GM12878 (cell line): ENCODE measurements at regions not wholly inside any gene's neighbourhood (a gene's known extent, or its start where the extent isn't known, plus 50 kb on each side); places are given as distances from the start of the nearest gene placed in this dataset.

ENCODE experiments used
- ATAC-seq: fragments of 200-7000 bp; cut with Tn5 transposase; 3 replicates; pipeline ENCODE4 v1.9.1; 2020; ENCODE audit warnings: mild to moderate bottlenecking, moderate library complexity
- BruUV-seq: library from RNA; stranded (reverse); fragments of 400-500 nt; replicated peaks from 2 replicates; lab custom pipeline; 2021; lab: Mats Ljungman, UMichigan
- CTCF ChIA-PET: fragments of 300-600 bp; sonication (Branson Sonifier 250); formaldehyde crosslinking; extraction: SDS; loops from one replicate; lab custom pipeline; 2021; ENCODE audit warnings: inconsistent platforms; lab: Yijun Ruan, JAX
- POLR2A ChIA-PET: fragments of 350-600 bp; formaldehyde crosslinking; extraction: SDS; loops from one replicate; lab custom pipeline; 2021; ENCODE audit warnings: inconsistent platforms; lab: Charles Lee
- RAD21 ChIA-PET: fragments of 300-600 bp; sonication (Branson Sonifier 250); formaldehyde crosslinking; loops from one replicate; lab custom pipeline; 2023; ENCODE audit warnings: antibody characterized with exemption; ENCODE audit not compliant: unreplicated experiment; lab: Charles Lee
- SMC1A ChIA-PET: fragments of 300-600 bp; sonication (Branson Sonifier 250); formaldehyde crosslinking; loops from one replicate; lab custom pipeline; 2023; ENCODE audit not compliant: unreplicated experiment, uncharacterized antibody; lab: Charles Lee
- DNase-seq: peaks from one replicate; pipeline ENCODE4 v3.0.0-alpha.2; 2011; ENCODE audit warnings: low read depth, low spot score
- FAIRE-seq: peaks from 3 replicates; lab custom pipeline; 2011; peaks lifted over from hg19 to GRCh38; lab: Jason Lieb, UNC
- H2AFZ ChIP-seq: 2 replicates; pipeline ENCODE4 v1.6.0; 2011; ENCODE audit warnings: low read depth, low read length, control low read depth; ENCODE audit not compliant: control insufficient read depth
- H3K27ac ChIP-seq: 2 replicates; pipeline ENCODE4 v1.5.1; 2011; ENCODE audit warnings: control low read depth; ENCODE audit not compliant: control insufficient read depth, insufficient read depth
- H3K27me3 ChIP-seq, 2 experiments: replicated peaks in 1 of 2; 2 replicates each; pipeline versions ENCODE4 v1.6.0 to v1.6.1; 2011; ENCODE audit warnings: low read length in 1 of 2; ENCODE audit not compliant: control insufficient read depth in 2 of 2, insufficient read depth in 2 of 2
- H3K36me3 ChIP-seq, 2 experiments: 2 replicates each; pipeline ENCODE4 v1.5.1; 2011; ENCODE audit warnings: low read length in 1 of 2; ENCODE audit not compliant: control insufficient read depth in 2 of 2, insufficient read depth in 2 of 2
- H3K4me1 ChIP-seq: 2 replicates; pipeline ENCODE4 v1.6.1; 2011; ENCODE audit warnings: mild to moderate bottlenecking, low read length, moderate library complexity, mixed read lengths; ENCODE audit not compliant: control insufficient read depth, insufficient read depth
- H3K4me2 ChIP-seq: 2 replicates; pipeline ENCODE4 v1.6.0; 2011; ENCODE audit warnings: control low read depth; ENCODE audit not compliant: control insufficient read depth, insufficient read depth
- H3K4me3 ChIP-seq: fragments of 200-600 bp; sonication (generic); 2 replicates; pipeline ENCODE4 v1.5.1; 2016
- H3K79me2 ChIP-seq: 2 replicates; pipeline ENCODE4 v1.6.0; 2011; ENCODE audit warnings: low read length; ENCODE audit not compliant: control insufficient read depth, insufficient read depth
- H3K9ac ChIP-seq: 2 replicates; pipeline ENCODE4 v1.8.0; 2011; ENCODE audit warnings: low read length, control low read depth, mixed read lengths; ENCODE audit not compliant: control insufficient read depth, insufficient read depth
- H3K9me3 ChIP-seq: replicated peaks from 3 replicates; pipeline ENCODE4 v1.5.1; 2011; ENCODE audit warnings: mild to moderate bottlenecking, low read length; ENCODE audit not compliant: control insufficient read depth, insufficient read depth
- H4K20me1 ChIP-seq: 2 replicates; pipeline ENCODE4 v1.6.0; 2011; ENCODE audit not compliant: control insufficient read depth, insufficient read depth
- NR2C2 ChIP-seq: IDR thresholded peaks from 2 replicates; pipeline ENCODE4 v1.6.1; 2011; ENCODE audit warnings: borderline replicate concordance, low read depth; ENCODE audit not compliant: control insufficient read depth, insufficient read length
- PAX8 ChIP-seq: fragments of 450-650 bp; IDR thresholded peaks from 2 replicates; pipeline ENCODE4 v1.6.1; 2017; ENCODE audit warnings: mild to moderate bottlenecking, moderate library complexity
- RELB ChIP-seq: fragments of 450-650 bp; IDR thresholded peaks from 2 replicates; pipeline ENCODE4 v1.6.1; 2017; ENCODE audit warnings: low read depth, mild to moderate bottlenecking, moderate library complexity
- SIX5 ChIP-seq: IDR thresholded peaks from 2 replicates; pipeline ENCODE4 v1.6.1; 2011; ENCODE audit warnings: mild to moderate bottlenecking, low read depth, low read length, moderate library complexity; ENCODE audit not compliant: severe bottlenecking
- SMAD5 ChIP-seq: IDR thresholded peaks from 2 replicates; pipeline ENCODE4 v1.6.1; 2016; ENCODE audit warnings: antibody characterized with exemption, low read depth
- STAT3 ChIP-seq: IDR thresholded peaks from 2 replicates; pipeline ENCODE4 v1.6.1; 2011; ENCODE audit warnings: low read depth, low read length, improper control_type of control experiment
- WRNIP1 ChIP-seq: IDR thresholded peaks from 2 replicates; pipeline ENCODE4 v1.6.1; 2011; ENCODE audit warnings: low read depth, low read length, improper control_type of control experiment, borderline replicate concordance
- WGBS: methylation state at CpG from one replicate; pipeline ENCODE4 v1.1.6; 2016; ENCODE audit warnings: low lambda C conversion rate; ENCODE audit not compliant: insufficient replicate concordance, insufficient coverage; ENCODE audit errors: missing lambda C conversion rate; 5-methylcytosine and 5-hydroxymethylcytosine counted together
- in situ Hi-C: fragments of 300-500 bp; cut with MboI; formaldehyde crosslinking; loops from 9 replicates; pipeline ENCODE4 v1.14.3; 2018; ENCODE audit warnings: mixed read lengths
- intact Hi-C: fragments of 100-400 bp; cut with micrococcal nuclease; formaldehyde crosslinking; loops from one replicate; pipeline ENCODE4 v1.14.2; 2022; ENCODE audit not compliant: unreplicated experiment
- TF ChIP-seq, protein P1 (sequence below): IDR thresholded peaks from 2 replicates; pipeline ENCODE4 v1.6.1; 2011; ENCODE audit warnings: mild to moderate bottlenecking, low read depth, low read length, moderate library complexity; ENCODE audit not compliant: insufficient replicate concordance
- TF ChIP-seq, protein P2 (sequence below): IDR thresholded peaks from 2 replicates; pipeline ENCODE4 v1.6.1; 2012; ENCODE audit warnings: improper control_type of control experiment, low read depth, low read length; ENCODE audit not compliant: insufficient replicate concordance
- TF ChIP-seq, protein P3 (sequence below): fragments of 450-650 bp; conservative IDR thresholded peaks from 2 replicates; pipeline ENCODE4 v1.6.1; 2017; ENCODE audit warnings: mild to moderate bottlenecking, moderate library complexity

GRCh38 chr2:101624706-101625332 is 72.7 kb upstream of the MAP4K4 start:
- no peaks in the 10 kb centered on the region for H4K20me1 ChIP-seq
- FAIRE-seq (no peak), ATAC-seq (no peak), DNase-seq (no peak)
- in situ Hi-C loops: no loop called here
- H3K9me3 ChIP-seq: no peaks in the 10 kb centered on the region
- H3K36me3 ChIP-seq: no peaks in the 10 kb centered on the region
- TF ChIP-seq STAT3 (no peak), WRNIP1 (no peak), PAX8 (no peak), NR2C2 (no peak), RELB (no peak), SMAD5 (no peak), SIX5 (no peak)
- TF ChIP-seq, protein P1, sequence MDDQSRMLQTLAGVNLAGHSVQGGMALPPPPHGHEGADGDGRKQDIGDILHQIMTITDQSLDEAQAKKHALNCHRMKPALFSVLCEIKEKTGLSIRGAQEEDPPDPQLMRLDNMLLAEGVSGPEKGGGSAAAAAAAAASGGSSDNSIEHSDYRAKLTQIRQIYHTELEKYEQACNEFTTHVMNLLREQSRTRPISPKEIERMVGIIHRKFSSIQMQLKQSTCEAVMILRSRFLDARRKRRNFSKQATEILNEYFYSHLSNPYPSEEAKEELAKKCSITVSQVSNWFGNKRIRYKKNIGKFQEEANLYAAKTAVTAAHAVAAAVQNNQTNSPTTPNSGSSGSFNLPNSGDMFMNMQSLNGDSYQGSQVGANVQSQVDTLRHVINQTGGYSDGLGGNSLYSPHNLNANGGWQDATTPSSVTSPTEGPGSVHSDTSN: no peak
- TF ChIP-seq, protein P2, sequence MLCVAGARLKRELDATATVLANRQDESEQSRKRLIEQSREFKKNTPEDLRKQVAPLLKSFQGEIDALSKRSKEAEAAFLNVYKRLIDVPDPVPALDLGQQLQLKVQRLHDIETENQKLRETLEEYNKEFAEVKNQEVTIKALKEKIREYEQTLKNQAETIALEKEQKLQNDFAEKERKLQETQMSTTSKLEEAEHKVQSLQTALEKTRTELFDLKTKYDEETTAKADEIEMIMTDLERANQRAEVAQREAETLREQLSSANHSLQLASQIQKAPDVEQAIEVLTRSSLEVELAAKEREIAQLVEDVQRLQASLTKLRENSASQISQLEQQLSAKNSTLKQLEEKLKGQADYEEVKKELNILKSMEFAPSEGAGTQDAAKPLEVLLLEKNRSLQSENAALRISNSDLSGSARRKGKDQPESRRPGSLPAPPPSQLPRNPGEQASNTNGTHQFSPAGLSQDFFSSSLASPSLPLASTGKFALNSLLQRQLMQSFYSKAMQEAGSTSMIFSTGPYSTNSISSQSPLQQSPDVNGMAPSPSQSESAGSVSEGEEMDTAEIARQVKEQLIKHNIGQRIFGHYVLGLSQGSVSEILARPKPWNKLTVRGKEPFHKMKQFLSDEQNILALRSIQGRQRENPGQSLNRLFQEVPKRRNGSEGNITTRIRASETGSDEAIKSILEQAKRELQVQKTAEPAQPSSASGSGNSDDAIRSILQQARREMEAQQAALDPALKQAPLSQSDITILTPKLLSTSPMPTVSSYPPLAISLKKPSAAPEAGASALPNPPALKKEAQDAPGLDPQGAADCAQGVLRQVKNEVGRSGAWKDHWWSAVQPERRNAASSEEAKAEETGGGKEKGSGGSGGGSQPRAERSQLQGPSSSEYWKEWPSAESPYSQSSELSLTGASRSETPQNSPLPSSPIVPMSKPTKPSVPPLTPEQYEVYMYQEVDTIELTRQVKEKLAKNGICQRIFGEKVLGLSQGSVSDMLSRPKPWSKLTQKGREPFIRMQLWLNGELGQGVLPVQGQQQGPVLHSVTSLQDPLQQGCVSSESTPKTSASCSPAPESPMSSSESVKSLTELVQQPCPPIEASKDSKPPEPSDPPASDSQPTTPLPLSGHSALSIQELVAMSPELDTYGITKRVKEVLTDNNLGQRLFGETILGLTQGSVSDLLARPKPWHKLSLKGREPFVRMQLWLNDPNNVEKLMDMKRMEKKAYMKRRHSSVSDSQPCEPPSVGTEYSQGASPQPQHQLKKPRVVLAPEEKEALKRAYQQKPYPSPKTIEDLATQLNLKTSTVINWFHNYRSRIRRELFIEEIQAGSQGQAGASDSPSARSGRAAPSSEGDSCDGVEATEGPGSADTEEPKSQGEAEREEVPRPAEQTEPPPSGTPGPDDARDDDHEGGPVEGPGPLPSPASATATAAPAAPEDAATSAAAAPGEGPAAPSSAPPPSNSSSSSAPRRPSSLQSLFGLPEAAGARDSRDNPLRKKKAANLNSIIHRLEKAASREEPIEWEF: no peak
- TF ChIP-seq, protein P3, sequence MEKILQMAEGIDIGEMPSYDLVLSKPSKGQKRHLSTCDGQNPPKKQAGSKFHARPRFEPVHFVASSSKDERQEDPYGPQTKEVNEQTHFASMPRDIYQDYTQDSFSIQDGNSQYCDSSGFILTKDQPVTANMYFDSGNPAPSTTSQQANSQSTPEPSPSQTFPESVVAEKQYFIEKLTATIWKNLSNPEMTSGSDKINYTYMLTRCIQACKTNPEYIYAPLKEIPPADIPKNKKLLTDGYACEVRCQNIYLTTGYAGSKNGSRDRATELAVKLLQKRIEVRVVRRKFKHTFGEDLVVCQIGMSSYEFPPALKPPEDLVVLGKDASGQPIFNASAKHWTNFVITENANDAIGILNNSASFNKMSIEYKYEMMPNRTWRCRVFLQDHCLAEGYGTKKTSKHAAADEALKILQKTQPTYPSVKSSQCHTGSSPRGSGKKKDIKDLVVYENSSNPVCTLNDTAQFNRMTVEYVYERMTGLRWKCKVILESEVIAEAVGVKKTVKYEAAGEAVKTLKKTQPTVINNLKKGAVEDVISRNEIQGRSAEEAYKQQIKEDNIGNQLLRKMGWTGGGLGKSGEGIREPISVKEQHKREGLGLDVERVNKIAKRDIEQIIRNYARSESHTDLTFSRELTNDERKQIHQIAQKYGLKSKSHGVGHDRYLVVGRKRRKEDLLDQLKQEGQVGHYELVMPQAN: no peak
- ChIA-PET POLR2A (interaction anchor here (0.5 kb wide), 1 partner anchor 395 kb away, joined by 3 read pairs; no protein-coding TSS in a partner anchor), RAD21 (no interaction called here), CTCF (interaction anchor here (0.7 to 1.0 kb wide), 2 partner anchors 9 to 124 kb away, joined by 3 to 5 read pairs; no protein-coding TSS in a partner anchor), SMC1A (interaction anchor here (0.9 to 1.5 kb wide), 2 partner anchors 50 to 127 kb away, joined by 4 to 5 read pairs; no protein-coding TSS in a partner anchor)
- BruUV-seq: no TSS peak
- no peak overlapping the region for H3K4me2 ChIP-seq
- H3K4me3 ChIP-seq: no peak overlapping the region
- H3K79me2 ChIP-seq: no peaks in the 10 kb centered on the region
- no peaks in the 10 kb centered on the region for H3K27me3 ChIP-seq
- 92% methylated on average over 12 of the region's 14 CpGs for WGBS
- no peak overlapping the region for H3K27ac ChIP-seq
- intact Hi-C loops: loop anchor here (5.0 to 10.0 kb wide), 2 partner anchors 72 to 210 kb away; partner anchors contain the start of gene MAP4K4
- no peak overlapping the region for H2AFZ ChIP-seq
- H3K9ac ChIP-seq: no peak overlapping the region
- peaks cover 22% of the 10 kb centered on the region for H3K4me1 ChIP-seq
